Astrocyte (in vitro differentiated cells and primary cell): ENCODE measurements at regions not wholly inside any gene's neighbourhood (a gene's known extent, or its start where the extent isn't known, plus 50 kb on each side); places are given as distances from the start of the nearest gene placed in this dataset.

Experiments used
- DNase-seq: peaks from one replicate; pipeline ENCODE4 v3.0.0-alpha.2; 2010; ENCODE audit warnings: low read depth
- FAIRE-seq: peaks from 2 replicates; lab custom pipeline; 2011; peaks lifted over from hg19 to GRCh38; lab: Jason Lieb, UNC
- H2AFZ ChIP-seq: 2 replicates; pipeline ENCODE4 v1.6.0; 2012; ENCODE audit warnings: low read depth, low read length, inconsistent platforms
- H3K27ac ChIP-seq: 2 replicates; pipeline ENCODE4 v1.5.1; 2011; ENCODE audit warnings: low read depth, low read length, inconsistent platforms
- H3K27me3 ChIP-seq: 2 replicates; pipeline ENCODE4 v1.6.0; 2011; ENCODE audit warnings: low read length, inconsistent platforms; ENCODE audit not compliant: insufficient read depth
- H3K36me3 ChIP-seq: 2 replicates; pipeline ENCODE4 v1.5.1; 2011; ENCODE audit warnings: low read length, inconsistent platforms; ENCODE audit not compliant: insufficient read depth
- H3K4me1 ChIP-seq: 2 replicates; pipeline ENCODE4 v1.5.1; 2011; ENCODE audit warnings: low read length, inconsistent platforms; ENCODE audit not compliant: insufficient read depth
- H3K4me2 ChIP-seq: 2 replicates; pipeline ENCODE4 v1.6.0; 2012; ENCODE audit warnings: low read length, inconsistent platforms
- H3K4me3 ChIP-seq: 2 replicates; pipeline ENCODE4 v1.5.1; 2011; ENCODE audit warnings: low read depth, mild to moderate bottlenecking, low read length, inconsistent platforms; ENCODE audit not compliant: insufficient read depth
- H3K79me2 ChIP-seq: 2 replicates; pipeline ENCODE4 v1.6.0; 2012; ENCODE audit warnings: mild to moderate bottlenecking, low read length, inconsistent platforms; ENCODE audit not compliant: insufficient read depth
- H3K9ac ChIP-seq: 2 replicates; pipeline ENCODE4 v1.6.0; 2012; ENCODE audit warnings: mild to moderate bottlenecking, low read length, inconsistent platforms
- H3K9me3 ChIP-seq: 2 replicates; pipeline ENCODE4 v1.5.1; 2012; ENCODE audit warnings: low read depth, mild to moderate bottlenecking, low read length, inconsistent platforms; ENCODE audit not compliant: insufficient read depth
- H4K20me1 ChIP-seq: 2 replicates; pipeline ENCODE4 v1.6.0; 2012; ENCODE audit warnings: low read length, inconsistent platforms; ENCODE audit not compliant: insufficient read depth
- H3K27ac Mint-ChIP-seq: one replicate; pipeline ENCODE4 v1.8.0; 2021; ENCODE audit warnings: mild to moderate bottlenecking, mixed read lengths; ENCODE audit not compliant: unreplicated experiment
- H3K27me3 Mint-ChIP-seq: one replicate; pipeline ENCODE4 v1.8.0; 2021; ENCODE audit warnings: low read depth, mixed read lengths; ENCODE audit not compliant: unreplicated experiment
- H3K36me3 Mint-ChIP-seq: one replicate; pipeline ENCODE4 v1.8.0; 2021; ENCODE audit warnings: low read depth, mixed read lengths; ENCODE audit not compliant: unreplicated experiment
- H3K4me1 Mint-ChIP-seq: one replicate; pipeline ENCODE4 v1.8.0; 2021; ENCODE audit warnings: low read depth, mixed read lengths; ENCODE audit not compliant: unreplicated experiment
- H3K4me3 Mint-ChIP-seq: one replicate; pipeline ENCODE4 v1.8.0; 2021; ENCODE audit warnings: mild to moderate bottlenecking, moderate library complexity, mixed read lengths; ENCODE audit not compliant: unreplicated experiment
- H3K9me3 Mint-ChIP-seq: one replicate; pipeline ENCODE4 v1.8.0; 2021; ENCODE audit warnings: mild to moderate bottlenecking, mixed read lengths; ENCODE audit not compliant: unreplicated experiment
- EZH2 ChIP-seq: IDR thresholded peaks from 2 replicates; pipeline ENCODE4 v1.6.1; 2012; ENCODE audit warnings: mild to moderate bottlenecking, low read length, inconsistent platforms; ENCODE audit not compliant: insufficient read depth
- TF ChIP-seq, protein P1 (sequence below): IDR thresholded peaks from 2 replicates; pipeline ENCODE4 v1.5.1; 2011; ENCODE audit warnings: low read depth, mild to moderate bottlenecking, inconsistent platforms, low read length, moderate library complexity; ENCODE audit not compliant: insufficient read depth

DNA sequence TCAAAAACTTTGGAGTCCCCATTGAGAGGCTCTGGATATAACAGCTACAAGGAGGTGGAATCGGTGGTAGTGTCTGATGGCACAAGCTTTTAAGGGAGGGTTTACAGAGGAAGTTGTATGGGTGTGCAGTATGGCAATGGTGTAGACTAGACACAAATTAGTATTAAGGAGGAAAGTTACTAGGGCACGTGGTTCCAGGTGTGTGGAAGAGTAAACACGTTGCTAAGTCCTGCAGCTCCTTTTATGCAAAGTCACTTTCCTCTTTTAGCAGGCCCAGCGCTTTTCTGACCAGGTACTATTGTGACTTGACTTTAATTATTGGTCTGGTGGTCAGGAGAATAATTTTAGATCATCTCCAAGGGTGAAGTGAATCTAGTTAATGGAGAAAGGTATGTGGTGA is 287.5 kb upstream of the B3GALT2 start:
- H3K4me3 ChIP-seq: no peak overlapping the region
- no peaks in the 10 kb centered on the region for H3K4me1 Mint-ChIP-seq
- H3K27me3 Mint-ChIP-seq: no peaks in the 10 kb centered on the region
- no peak overlapping the region for H3K4me3 Mint-ChIP-seq
- no peak overlapping the region for H3K27ac Mint-ChIP-seq
- H3K9ac ChIP-seq: no peak overlapping the region
- H3K4me2 ChIP-seq: no peak overlapping the region
- H3K36me3 Mint-ChIP-seq: no peaks in the 10 kb centered on the region
- no peaks in the 10 kb centered on the region for H3K79me2 ChIP-seq
- no peak for DNase-seq
- TF ChIP-seq EZH2: no peak
- TF ChIP-seq, protein P1, sequence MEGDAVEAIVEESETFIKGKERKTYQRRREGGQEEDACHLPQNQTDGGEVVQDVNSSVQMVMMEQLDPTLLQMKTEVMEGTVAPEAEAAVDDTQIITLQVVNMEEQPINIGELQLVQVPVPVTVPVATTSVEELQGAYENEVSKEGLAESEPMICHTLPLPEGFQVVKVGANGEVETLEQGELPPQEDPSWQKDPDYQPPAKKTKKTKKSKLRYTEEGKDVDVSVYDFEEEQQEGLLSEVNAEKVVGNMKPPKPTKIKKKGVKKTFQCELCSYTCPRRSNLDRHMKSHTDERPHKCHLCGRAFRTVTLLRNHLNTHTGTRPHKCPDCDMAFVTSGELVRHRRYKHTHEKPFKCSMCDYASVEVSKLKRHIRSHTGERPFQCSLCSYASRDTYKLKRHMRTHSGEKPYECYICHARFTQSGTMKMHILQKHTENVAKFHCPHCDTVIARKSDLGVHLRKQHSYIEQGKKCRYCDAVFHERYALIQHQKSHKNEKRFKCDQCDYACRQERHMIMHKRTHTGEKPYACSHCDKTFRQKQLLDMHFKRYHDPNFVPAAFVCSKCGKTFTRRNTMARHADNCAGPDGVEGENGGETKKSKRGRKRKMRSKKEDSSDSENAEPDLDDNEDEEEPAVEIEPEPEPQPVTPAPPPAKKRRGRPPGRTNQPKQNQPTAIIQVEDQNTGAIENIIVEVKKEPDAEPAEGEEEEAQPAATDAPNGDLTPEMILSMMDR: no peak
- H3K36me3 ChIP-seq: no peaks in the 10 kb centered on the region
- H3K27ac ChIP-seq: no peak overlapping the region
- H2AFZ ChIP-seq: no peak overlapping the region
- peaks cover 5% of the 10 kb centered on the region for H3K9me3 Mint-ChIP-seq
- no peaks in the 10 kb centered on the region for H4K20me1 ChIP-seq
- no peak for FAIRE-seq
- no peaks in the 10 kb centered on the region for H3K9me3 ChIP-seq
- no peaks in the 10 kb centered on the region for H3K4me1 ChIP-seq
- no peaks in the 10 kb centered on the region for H3K27me3 ChIP-seq

DNA sequence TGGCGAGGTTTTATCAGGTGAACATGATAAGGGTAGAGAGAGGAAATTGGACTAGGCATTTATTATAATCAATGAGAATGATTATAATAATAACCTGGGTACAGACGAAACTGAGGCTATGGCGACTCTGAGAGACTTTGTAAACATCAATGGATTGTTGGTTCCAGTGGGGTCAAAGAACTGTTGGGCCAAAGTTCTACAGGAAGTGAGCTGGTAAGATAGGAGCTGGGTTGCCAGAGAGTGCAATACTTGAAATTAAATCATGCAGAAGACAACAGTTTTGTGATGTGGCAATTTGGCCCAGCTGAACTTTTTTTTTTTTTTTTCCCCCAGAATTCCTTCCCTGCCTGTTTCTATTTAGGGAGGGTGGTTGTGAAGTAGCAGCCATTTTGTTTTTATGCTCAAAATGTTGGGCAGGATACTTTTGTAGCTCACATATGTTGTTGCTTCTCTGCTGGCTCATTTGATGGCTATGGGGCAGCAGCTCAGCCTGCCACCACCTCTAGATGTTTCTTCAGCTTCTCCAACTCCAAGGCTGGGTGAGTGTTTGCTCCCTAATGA is 286.5 kb upstream of the B3GALT2 start:
- Histone ChIP-seq H3K9ac (no peak overlapping the region), H3K79me2 (no peaks in the 10 kb centered on the region), H3K27ac (no peak overlapping the region), H3K9me3 (no peaks in the 10 kb centered on the region), H3K27me3 (no peaks in the 10 kb centered on the region), H3K4me3 (no peak overlapping the region), H3K4me1 (no peaks in the 10 kb centered on the region), H3K4me2 (no peak overlapping the region), H3K36me3 (no peaks in the 10 kb centered on the region), H2AFZ (no peak overlapping the region), H4K20me1 (no peaks in the 10 kb centered on the region)
- Mint-ChIP-seq H3K4me1 (no peaks in the 10 kb centered on the region), H3K27me3 (no peaks in the 10 kb centered on the region), H3K4me3 (no peak overlapping the region), H3K9me3 (peaks cover 5% of the 10 kb centered on the region), H3K36me3 (no peaks in the 10 kb centered on the region), H3K27ac (no peak overlapping the region)
- no peak for DNase-seq
- TF ChIP-seq EZH2: no peak
- TF ChIP-seq, protein P1: no peak
- no peak for FAIRE-seq

DNA sequence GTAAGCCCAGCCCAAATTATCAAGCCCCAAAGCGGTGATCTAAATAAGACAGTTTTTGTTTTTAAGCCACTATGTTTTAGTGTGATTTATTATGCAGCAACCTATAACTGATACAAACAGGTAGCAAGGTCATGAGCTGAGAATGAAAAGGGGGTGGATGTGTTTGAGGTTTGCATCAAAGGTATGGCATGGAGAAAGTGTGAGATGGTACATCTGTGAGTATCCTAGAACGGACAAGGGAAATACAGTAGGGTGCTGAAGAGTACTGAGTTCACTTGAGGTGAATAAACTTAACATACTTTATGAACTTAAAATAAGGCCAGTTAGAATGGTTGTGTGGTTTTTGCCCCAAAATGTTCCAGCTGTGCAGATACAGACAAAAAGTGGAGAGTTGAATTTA is 286.0 kb upstream of the B3GALT2 start:
- H3K4me1 ChIP-seq: no peaks in the 10 kb centered on the region
- H3K27me3 Mint-ChIP-seq: no peaks in the 10 kb centered on the region
- TF ChIP-seq, protein P1: no peak
- no peak for TF ChIP-seq EZH2
- H3K4me1 Mint-ChIP-seq: no peaks in the 10 kb centered on the region
- H4K20me1 ChIP-seq: no peaks in the 10 kb centered on the region
- no peaks in the 10 kb centered on the region for H3K36me3 ChIP-seq
- DNase-seq (no peak), FAIRE-seq (no peak)
- no peak overlapping the region for H3K27ac Mint-ChIP-seq
- no peak overlapping the region for H3K4me2 ChIP-seq
- peaks cover 5% of the 10 kb centered on the region for H3K9me3 Mint-ChIP-seq
- H3K4me3 Mint-ChIP-seq: no peak overlapping the region
- H2AFZ ChIP-seq: no peak overlapping the region
- no peaks in the 10 kb centered on the region for H3K79me2 ChIP-seq
- no peak overlapping the region for H3K4me3 ChIP-seq
- no peak overlapping the region for H3K27ac ChIP-seq
- H3K9ac ChIP-seq: no peak overlapping the region
- no peaks in the 10 kb centered on the region for H3K9me3 ChIP-seq
- no peaks in the 10 kb centered on the region for H3K27me3 ChIP-seq
- H3K36me3 Mint-ChIP-seq: no peaks in the 10 kb centered on the region
